Naive thymus-derived CD4-positive, alpha-beta T cell (primary cell): ENCODE measurements at regions not wholly inside any gene's neighbourhood (a gene's known extent, or its start where the extent isn't known, plus 50 kb on each side); places are given as distances from the start of the nearest gene placed in this dataset.
"Not testable (repeated sequence)": the region's sequence is repeated elsewhere in the genome, so short reads cannot be mapped to it uniquely, and the experiment has no call there.

Experiments used
- ATAC-seq: fragments of 150-1000 bp; cut with Tn5 transposase; 2 replicates; pipeline ENCODE4 v1.10.0; 2021; ENCODE audit warnings: mild to moderate bottlenecking, moderate library complexity
- CTCF ChIA-PET: fragments of 350-600 bp; sonication (Branson Sonifier 250); formaldehyde crosslinking; loops from one replicate; lab custom pipeline; 2021; ENCODE audit warnings: antibody characterized with exemption; lab: Charles Lee
- POLR2A ChIA-PET: fragments of 350-600 bp; sonication (Branson Sonifier 250); formaldehyde crosslinking; loops from one replicate; lab custom pipeline; 2021; ENCODE audit warnings: antibody characterized with exemption, inconsistent platforms; lab: Charles Lee
- DNase-seq, 9 donors: peaks; one replicate each; pipeline versions ENCODE4 v3.0.0 to v3.0.0-alpha.2; 2020 to 2022; ENCODE audit warnings: mixed read lengths in 1 of 9
- H3K27ac ChIP-seq: one replicate; pipeline ENCODE4 v1.7.0; 2013; ENCODE audit warnings: mild to moderate bottlenecking, low read depth, low read length, moderate library complexity
- H3K27me3 ChIP-seq, 2 donors: one replicate each; pipeline ENCODE4 v1.7.0; 2013; ENCODE audit warnings: low read length in 2 of 2, mild to moderate bottlenecking in 2 of 2, moderate library complexity in 2 of 2; ENCODE audit not compliant: control insufficient read depth in 2 of 2, insufficient read depth in 2 of 2
- H3K36me3 ChIP-seq, 3 experiments: 1 replicate in 2 of 3; 2 replicates in 1 of 3; pipeline ENCODE4 v1.7.0; 2013; ENCODE audit warnings: low read length in 3 of 3, mild to moderate bottlenecking in 3 of 3, moderate library complexity in 1 of 3; ENCODE audit not compliant: insufficient read depth in 3 of 3, control insufficient read depth in 2 of 3
- H3K4me1 ChIP-seq, 2 donors: one replicate each; pipeline ENCODE4 v1.7.0; 2013; ENCODE audit warnings: low read length in 2 of 2, mild to moderate bottlenecking in 2 of 2, moderate library complexity in 1 of 2; ENCODE audit not compliant: control insufficient read depth in 2 of 2, insufficient read depth in 2 of 2
- H3K4me3 ChIP-seq: 2 replicates; pipeline ENCODE4 v1.7.0; 2013; ENCODE audit warnings: mild to moderate bottlenecking, low read length
- H3K9me3 ChIP-seq, 3 experiments: 1 replicate in 2 of 3; 2 replicates in 1 of 3; pipeline ENCODE4 v1.7.0; 2013; ENCODE audit warnings: low read length in 3 of 3; ENCODE audit not compliant: control insufficient read depth in 2 of 3
- H3K27ac Mint-ChIP-seq, 9 donors: one replicate each; pipeline ENCODE4 v1.8.0; 2020 to 2022; ENCODE audit warnings: mixed read lengths in 9 of 9, mild to moderate bottlenecking in 8 of 9, moderate library complexity in 5 of 9, inconsistent platforms in 2 of 9
- H3K27me3 Mint-ChIP-seq, 5 donors: one replicate each; pipeline ENCODE4 v1.8.0; 2021 to 2022; ENCODE audit warnings: mixed read lengths in 5 of 5, mild to moderate bottlenecking in 1 of 5
- H3K36me3 Mint-ChIP-seq, 5 donors: one replicate each; pipeline ENCODE4 v1.8.0; 2020 to 2022; ENCODE audit warnings: mixed read lengths in 5 of 5, mild to moderate bottlenecking in 3 of 5, inconsistent platforms in 1 of 5
- H3K4me1 Mint-ChIP-seq, 7 donors: one replicate each; pipeline ENCODE4 v1.8.0; 2020 to 2022; ENCODE audit warnings: mixed read lengths in 7 of 7, mild to moderate bottlenecking in 3 of 7, inconsistent platforms in 1 of 7
- H3K4me3 Mint-ChIP-seq, 10 donors: one replicate each; pipeline ENCODE4 v1.8.0; 2020 to 2022; ENCODE audit warnings: mild to moderate bottlenecking in 10 of 10, mixed read lengths in 10 of 10, moderate library complexity in 6 of 10, inconsistent platforms in 2 of 10
- H3K9me3 Mint-ChIP-seq, 11 donors: one replicate each; pipeline ENCODE4 v1.8.0; 2020 to 2022; ENCODE audit warnings: mixed read lengths in 11 of 11, mild to moderate bottlenecking in 4 of 11, inconsistent platforms in 1 of 11, moderate library complexity in 1 of 11
- intact Hi-C, 2 donors: fragments of 100-400 bp; cut with micrococcal nuclease; formaldehyde crosslinking; loops; one replicate each; pipeline ENCODE4 v1.15.1; 2023

- Mint-ChIP-seq H3K4me1 (no peaks in the 10 kb centered on the region), H3K27ac (no peak overlapping the region), H3K36me3 (no peaks in the 10 kb centered on the region), H3K9me3 (peaks cover 0 to 8% (median 0%) of the 10 kb centered on the region in 11 donors), H3K27me3 (peaks cover 0 to 7% (median 3%) of the 10 kb centered on the region in 5 donors), H3K4me3 (no peak overlapping the region)
- Histone ChIP-seq H3K4me3 (no peak overlapping the region), H3K27ac (no peak overlapping the region), H3K36me3 (no peaks in the 10 kb centered on the region), H3K4me1 (no peaks in the 10 kb centered on the region), H3K9me3 (no peaks in the 10 kb centered on the region), H3K27me3 (no peaks in the 10 kb centered on the region)
- ATAC-seq (no peak), DNase-seq (no peak)
- POLR2A ChIA-PET = no interaction called here
- intact Hi-C loops = no loop called here
- CTCF ChIA-PET = no interaction called here
Observed at GRCh38 chr7:3176112-3177000, 124.7 kb upstream of the SDK1 start.

- no peaks in the 10 kb centered on the region for H3K9me3 ChIP-seq
- no peak overlapping the region for H3K4me3 ChIP-seq
- no peaks in the 10 kb centered on the region for H3K36me3 ChIP-seq
- no peak for DNase-seq
- ChIA-PET POLR2A (interaction anchor here (0.7 kb wide), 1 partner anchor 107 kb away, joined by 3 read pairs; no protein-coding TSS in a partner anchor), CTCF (no interaction called here)
- Mint-ChIP-seq H3K36me3 (no peaks in the 10 kb centered on the region), H3K9me3 (peaks cover 0 to 8% (median 0%) of the 10 kb centered on the region in 11 donors), H3K27me3 (peaks cover 0 to 7% (median 0%) of the 10 kb centered on the region in 5 donors), H3K27ac (no peak overlapping the region), H3K4me1 (no peaks in the 10 kb centered on the region), H3K4me3 (no peak overlapping the region)
- intact Hi-C loops = no loop called here
- no peak for ATAC-seq
- H3K27ac ChIP-seq = no peak overlapping the region
- no peaks in the 10 kb centered on the region for H3K4me1 ChIP-seq
- no peaks in the 10 kb centered on the region for H3K27me3 ChIP-seq
Observed at GRCh38 chr7:3177271-3177670, 123.8 kb upstream of the SDK1 start.

DNA sequence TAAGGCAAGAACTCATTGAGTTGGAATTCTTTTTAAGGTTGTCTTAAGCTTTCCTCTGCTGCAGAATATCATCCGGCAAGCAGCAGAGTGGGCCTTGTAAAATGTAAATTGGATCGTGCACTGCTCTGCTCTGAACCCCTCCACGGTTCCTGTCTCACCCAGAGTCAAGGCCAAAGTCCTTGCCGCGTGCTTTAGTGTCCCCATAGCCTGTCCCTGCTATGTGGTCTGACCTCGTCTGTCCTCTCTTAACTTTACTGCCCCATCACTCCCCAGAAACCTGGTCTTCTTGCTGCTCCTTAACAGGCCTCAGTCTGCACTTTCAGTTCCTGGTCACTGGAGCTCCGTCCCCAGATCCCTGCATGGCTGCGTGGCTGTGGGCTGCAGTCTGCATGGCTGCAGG is 121.6 kb upstream of the SDK1 start:
- DNase-seq (no peak), ATAC-seq (no peak)
- H3K9me3 ChIP-seq = no peaks in the 10 kb centered on the region
- H3K27me3 ChIP-seq = no peaks in the 10 kb centered on the region
- no peak overlapping the region for H3K4me3 Mint-ChIP-seq
- H3K4me1 Mint-ChIP-seq = no peaks in the 10 kb centered on the region
- ChIA-PET POLR2A (interaction anchor here (0.7 kb wide), 1 partner anchor 268 kb away, joined by 3 read pairs; no protein-coding TSS in a partner anchor), CTCF (interaction anchor here (0.7 kb wide), 1 partner anchor 13 kb away, joined by 6 read pairs; no protein-coding TSS in a partner anchor)
- peaks cover 0 to 8% (median 0%) of the 10 kb centered on the region in 11 donors for H3K9me3 Mint-ChIP-seq
- H3K36me3 Mint-ChIP-seq = no peaks in the 10 kb centered on the region
- H3K4me1 ChIP-seq = no peaks in the 10 kb centered on the region
- H3K27ac ChIP-seq = no peak overlapping the region
- no peaks in the 10 kb centered on the region for H3K36me3 ChIP-seq
- no peak overlapping the region for H3K4me3 ChIP-seq
- intact Hi-C loops = no loop called here
- peaks cover 0 to 3% (median 0%) of the 10 kb centered on the region in 5 donors for H3K27me3 Mint-ChIP-seq
- H3K27ac Mint-ChIP-seq = no peak overlapping the region

- CTCF ChIA-PET = no interaction called here
- intact Hi-C loops = no loop called here
- no peaks in the 10 kb centered on the region for H3K36me3 Mint-ChIP-seq
Observed at GRCh38 chr7:3180604-3181003, 120.4 kb upstream of the SDK1 start.

DNA sequence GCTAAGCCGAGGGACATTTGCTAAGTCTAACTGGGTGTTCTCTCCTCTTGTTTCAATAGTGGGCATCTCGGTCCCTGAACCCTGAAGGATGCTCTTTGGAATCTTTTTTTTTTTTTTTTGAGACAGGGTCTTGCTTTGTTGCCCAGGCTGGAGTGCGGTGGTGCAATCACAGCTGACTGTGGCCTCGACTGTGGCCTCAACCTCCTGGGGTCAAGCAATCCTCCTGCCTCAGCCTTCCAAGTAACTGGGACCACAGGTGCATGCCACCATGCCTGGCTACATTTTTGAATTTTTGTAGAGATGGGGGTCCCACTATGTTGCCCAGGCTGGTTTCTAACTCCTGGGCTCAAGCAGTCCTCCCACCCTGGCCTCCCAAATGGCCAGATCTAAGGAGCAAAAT is 119.0 kb upstream of the SDK1 start:
- H3K36me3 Mint-ChIP-seq, DNase-seq, H3K27ac Mint-ChIP-seq, H3K27ac ChIP-seq, H3K4me1 ChIP-seq, H3K36me3 ChIP-seq, H3K4me3 Mint-ChIP-seq, intact Hi-C loops, CTCF ChIA-PET, H3K4me1 Mint-ChIP-seq, H3K27me3 Mint-ChIP-seq, H3K27me3 ChIP-seq, H3K4me3 ChIP-seq, POLR2A ChIA-PET, H3K9me3 ChIP-seq, ATAC-seq, H3K9me3 Mint-ChIP-seq: not testable (repeated sequence)

More at GRCh38 chr7:3180604-3181003, 120.4 kb upstream of the SDK1 start:
- Histone ChIP-seq H3K36me3 (no peaks in the 10 kb centered on the region), H3K27ac (no peak overlapping the region), H3K9me3 (no peaks in the 10 kb centered on the region), H3K4me1 (no peaks in the 10 kb centered on the region), H3K27me3 (no peaks in the 10 kb centered on the region), H3K4me3 (no peak overlapping the region)
- Mint-ChIP-seq H3K27ac (no peak overlapping the region), H3K27me3 (peaks cover 0 to 2% (median 0%) of the 10 kb centered on the region in 5 donors), H3K4me1 (no peaks in the 10 kb centered on the region), H3K4me3 (no peak overlapping the region), H3K9me3 (peaks cover 0 to 8% (median 0%) of the 10 kb centered on the region in 11 donors)
- POLR2A ChIA-PET = no interaction called here
- DNase-seq (no peak), ATAC-seq (no peak)

DNA sequence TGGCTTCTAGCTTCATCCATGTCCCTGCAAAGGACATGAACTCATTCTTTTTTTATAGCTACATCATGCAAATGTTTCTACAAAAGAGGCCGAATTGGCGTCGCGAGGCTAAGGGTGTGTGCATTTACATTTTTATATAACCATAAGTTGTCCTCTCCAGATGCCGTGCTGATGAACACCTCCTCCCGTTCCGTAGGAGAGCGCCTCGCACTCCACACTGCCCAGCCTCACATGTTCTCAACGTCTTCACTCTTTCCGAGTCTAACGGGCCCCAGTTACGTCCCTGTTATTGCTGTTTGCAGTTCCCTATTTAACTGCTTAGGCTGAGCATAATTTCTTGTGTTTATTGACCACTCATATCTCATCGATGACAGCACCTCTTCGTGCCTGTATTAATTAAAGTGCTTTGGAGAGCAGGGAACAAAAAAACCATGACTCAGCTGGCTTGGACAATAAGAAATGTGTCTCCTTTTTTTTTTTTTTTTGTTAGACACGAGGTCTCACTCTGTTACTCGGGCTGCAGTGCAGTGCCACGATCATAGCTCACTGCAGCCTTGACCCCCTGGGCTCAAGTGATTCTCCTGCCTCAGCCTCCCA is 113.5 kb upstream of the SDK1 start:
- Mint-ChIP-seq H3K9me3 (peaks cover 0 to 3% (median 0%) of the 10 kb centered on the region in 11 donors), H3K36me3 (peaks cover 0 to 3% (median 0%) of the 10 kb centered on the region in 5 donors), H3K27me3 (peaks cover 0 to 6% (median 0%) of the 10 kb centered on the region in 5 donors), H3K4me1 (no peaks in the 10 kb centered on the region), H3K4me3 (no peak overlapping the region), H3K27ac (no peak overlapping the region)
- Histone ChIP-seq H3K36me3 (no peaks in the 10 kb centered on the region), H3K4me1 (no peaks in the 10 kb centered on the region), H3K4me3 (no peak overlapping the region), H3K27ac (no peak overlapping the region), H3K27me3 (no peaks in the 10 kb centered on the region), H3K9me3 (no peaks in the 10 kb centered on the region)
- ChIA-PET POLR2A (no interaction called here), CTCF (interaction anchor here (0.6 kb wide), 1 partner anchor 11 kb away, joined by 4 read pairs; no protein-coding TSS in a partner anchor)
- DNase-seq (no peak), ATAC-seq (no peak)
- intact Hi-C loops = no loop called here
